Keratinocyte (primary cell): ENCODE measurements at regions not wholly inside any gene's neighbourhood (a gene's known extent, or its start where the extent isn't known, plus 50 kb on each side); places are given as distances from the start of the nearest gene placed in this dataset.

Experiments
- DNase-seq: peaks from one replicate; pipeline ENCODE4 v3.0.0-alpha.2; 2011; ENCODE audit warnings: low read depth, missing footprints, low spot score
- FAIRE-seq: peaks from 2 replicates; lab custom pipeline; 2011; peaks lifted over from hg19 to GRCh38; lab: Jason Lieb, UNC
- H2AFZ ChIP-seq: 2 replicates; pipeline ENCODE4 v1.6.0; 2012; ENCODE audit warnings: low read length, control low read depth, inconsistent platforms; ENCODE audit not compliant: control insufficient read depth
- H3K27ac ChIP-seq: 2 replicates; pipeline ENCODE4 v1.5.1; 2011; ENCODE audit warnings: low read length; ENCODE audit not compliant: control insufficient read depth, insufficient read depth
- H3K27me3 ChIP-seq: 3 replicates; pipeline ENCODE4 v1.6.0; 2011; ENCODE audit warnings: low read length; ENCODE audit not compliant: control insufficient read depth, insufficient read depth; ENCODE audit errors: extremely low read depth
- H3K36me3 ChIP-seq, 2 experiments: 2 replicates in 1 of 2; 3 replicates in 1 of 2; pipeline ENCODE4 v1.5.1; 2011; ENCODE audit warnings: low read length in 2 of 2, mild to moderate bottlenecking in 1 of 2; ENCODE audit not compliant: control insufficient read depth in 2 of 2, insufficient read depth in 2 of 2; ENCODE audit errors: extremely low read depth in 1 of 2
- H3K4me1 ChIP-seq: 3 replicates; pipeline ENCODE4 v1.5.1; 2011; ENCODE audit warnings: low read length; ENCODE audit not compliant: control insufficient read depth, insufficient read depth; ENCODE audit errors: extremely low read depth
- H3K4me2 ChIP-seq: 3 replicates; pipeline ENCODE4 v1.6.0; 2011; ENCODE audit warnings: low read depth, low read length; ENCODE audit not compliant: control insufficient read depth, insufficient read depth; ENCODE audit errors: extremely low read depth
- H3K4me3 ChIP-seq, 3 experiments: fragments of 200-600 bp in 1 of 3; sonication (generic) in 1 of 3; 2 replicates in 2 of 3; 3 replicates in 1 of 3; pipeline ENCODE4 v1.5.1; 2011 to 2016; ENCODE audit warnings: low read length in 3 of 3, mild to moderate bottlenecking in 3 of 3, control low read depth in 2 of 3, inconsistent platforms in 1 of 3, low read depth in 1 of 3, mixed read lengths in 1 of 3, mixed run types in 1 of 3, moderate library complexity in 1 of 3; ENCODE audit not compliant: control insufficient read depth in 2 of 3, insufficient read depth in 2 of 3; ENCODE audit errors: extremely low read depth in 1 of 3
- H3K79me2 ChIP-seq: 2 replicates; pipeline ENCODE4 v1.6.0; 2012; ENCODE audit warnings: low read length; ENCODE audit not compliant: control insufficient read depth, insufficient read depth
- H3K9ac ChIP-seq: 3 replicates; pipeline ENCODE4 v1.6.0; 2011; ENCODE audit warnings: low read length; ENCODE audit not compliant: control insufficient read depth, insufficient read depth; ENCODE audit errors: extremely low read depth
- H3K9me1 ChIP-seq: 3 replicates; pipeline ENCODE4 v1.6.0; 2011; ENCODE audit warnings: low read length; ENCODE audit not compliant: control insufficient read depth, insufficient read depth; ENCODE audit errors: extremely low read depth
- H3K9me3 ChIP-seq: 2 replicates; pipeline ENCODE4 v1.5.1; 2012; ENCODE audit warnings: low read depth, low read length; ENCODE audit not compliant: control insufficient read depth
- H4K20me1 ChIP-seq: 3 replicates; pipeline ENCODE4 v1.6.0; 2011; ENCODE audit warnings: low read length; ENCODE audit not compliant: control insufficient read depth, insufficient read depth; ENCODE audit errors: extremely low read depth
- CTCF ChIP-seq, 3 experiments: IDR thresholded peaks in 1 of 3; conservative IDR thresholded peaks in 1 of 3; optimal IDR thresholded peaks in 1 of 3; 2 replicates in 2 of 3; 3 replicates in 1 of 3; pipeline versions ENCODE3 to v1.5.1; 2011; ENCODE audit warnings: low read length in 3 of 3, mild to moderate bottlenecking in 3 of 3, moderate library complexity in 2 of 3, control low read depth in 1 of 3, inconsistent platforms in 1 of 3; ENCODE audit not compliant: insufficient read depth in 2 of 3; ENCODE audit errors: extremely low read depth in 1 of 3
- EZH2 ChIP-seq: IDR thresholded peaks from one replicate; pipeline ENCODE4 v1.6.1; 2012; ENCODE audit warnings: inconsistent platforms, mild to moderate bottlenecking, low read length, moderate library complexity
- dilution Hi-C: fragments of 300-500 bp; cut with MboI; formaldehyde crosslinking; loops from one replicate; pipeline ENCODE4 v1.7.0; 2020; ENCODE audit warnings: low sequenced_read_pairs; ENCODE audit not compliant: extremely low pct_ligation_motif_present

- no peak overlapping the region for H3K27ac ChIP-seq
Measured at GRCh38 chr12:115335048-115335447, 651.1 kb upstream of the TBX3 start.

GRCh38 chr12:115332945-115333344, 649.0 kb upstream of the TBX3 start:
- Histone ChIP-seq H3K27ac (no peak overlapping the region), H4K20me1 (no peaks in the 10 kb centered on the region), H3K9me3 (no peaks in the 10 kb centered on the region), H3K27me3 (no peaks in the 10 kb centered on the region), H3K4me1 (peaks cover 4% of the 10 kb centered on the region), H3K79me2 (no peaks in the 10 kb centered on the region), H3K4me2 (no peak overlapping the region), H3K36me3 (no peaks in the 10 kb centered on the region), H2AFZ (no peak overlapping the region), H3K9ac (no peak overlapping the region), H3K4me3 (no peak overlapping the region), H3K9me1 (no peaks in the 10 kb centered on the region)
- dilution Hi-C loops, result no loop called here
- DNase-seq (no peak), FAIRE-seq (no peak)
- no peak for TF ChIP-seq CTCF (optimal IDR thresholded peaks at IDR 0.05 in 1 of 3, IDR thresholded peaks at IDR 0.05 in 1 of 3, conservative IDR thresholded peaks at IDR 0.05 in 1 of 3; ENCODE audit: extremely low read depth in 1 of 3, insufficient read depth in 2 of 3, low read length in 3 of 3)
- TF ChIP-seq EZH2, result no peak

More at GRCh38 chr12:115335048-115335447, 651.1 kb upstream of the TBX3 start:
- no peaks in the 10 kb centered on the region for H4K20me1 ChIP-seq
- FAIRE-seq, result no peak
- H3K4me3 ChIP-seq, result no peak overlapping the region
- H3K9ac ChIP-seq, result no peak overlapping the region
- H3K9me3 ChIP-seq, result no peaks in the 10 kb centered on the region
- no peaks in the 10 kb centered on the region for H3K79me2 ChIP-seq
- H2AFZ ChIP-seq, result no peak overlapping the region
- DNase-seq, result no peak
- dilution Hi-C loops, result no loop called here
- no peaks in the 10 kb centered on the region for H3K9me1 ChIP-seq
- no peak overlapping the region for H3K4me2 ChIP-seq
- H3K27me3 ChIP-seq, result no peaks in the 10 kb centered on the region
- TF ChIP-seq CTCF (optimal IDR thresholded peaks at IDR 0.05 in 1 of 3, IDR thresholded peaks at IDR 0.05 in 1 of 3, conservative IDR thresholded peaks at IDR 0.05 in 1 of 3; ENCODE audit: extremely low read depth in 1 of 3, insufficient read depth in 2 of 3, low read length in 3 of 3) (no peak), EZH2 (no peak)
- peaks cover 13% of the 10 kb centered on the region for H3K4me1 ChIP-seq
- H3K36me3 ChIP-seq, result no peaks in the 10 kb centered on the region
